IPS DF 6.9 (cell line): ENCODE measurements at regions not wholly inside any gene's neighbourhood (a gene's known extent, or its start where the extent isn't known, plus 50 kb on each side); places are given as distances from the start of the nearest gene placed in this dataset.

Experiments used
- DNase-seq: peaks from one replicate; pipeline ENCODE4 v3.0.0-alpha.2; 2013; ENCODE audit warnings: low read depth, low spot score
- H3K27ac ChIP-seq: one replicate; pipeline ENCODE4 v1.5.1; 2013; ENCODE audit warnings: low read length, control low read depth
- H3K27me3 ChIP-seq: 2 replicates; pipeline ENCODE4 v1.6.1; 2013; ENCODE audit warnings: mild to moderate bottlenecking, low read length; ENCODE audit not compliant: control insufficient read depth, insufficient read depth
- H3K36me3 ChIP-seq: 2 replicates; pipeline ENCODE4 v1.6.1; 2013; ENCODE audit warnings: low read length; ENCODE audit not compliant: control insufficient read depth, insufficient read depth
- H3K4me1 ChIP-seq: 2 replicates; pipeline ENCODE4 v1.6.1; 2013; ENCODE audit warnings: low read length; ENCODE audit not compliant: control insufficient read depth, insufficient read depth
- H3K4me3 ChIP-seq: 2 replicates; pipeline ENCODE4 v1.5.1; 2013; ENCODE audit warnings: mild to moderate bottlenecking, low read length
- H3K9me3 ChIP-seq: 2 replicates; pipeline ENCODE4 v1.6.1; 2013; ENCODE audit warnings: low read length, inconsistent platforms; ENCODE audit not compliant: control insufficient read depth, insufficient read depth
- WGBS: extraction: QIAGEN DNeasy Blood & Tissue Kit; methylation state at CpG from one replicate; pipeline ENCODE4 v1.1.7; 2013; ENCODE audit warnings: mixed read lengths, missing lambda C conversion rate; ENCODE audit not compliant: insufficient read length, insufficient coverage; 5-methylcytosine and 5-hydroxymethylcytosine counted together

GRCh38 chr9:31699836-31700235, 684.6 kb upstream of the ACO1 start:
- DNase-seq = no peak
- Histone ChIP-seq H3K27ac (no peak overlapping the region), H3K4me3 (no peak overlapping the region)

GRCh38 chr9:31700252-31701045, 684.0 kb upstream of the ACO1 start:
- H3K4me3 ChIP-seq = no peak overlapping the region
- WGBS = no CpG with 5 or more reads among the region's 3 CpGs
- H3K27me3 ChIP-seq = no peaks in the 10 kb centered on the region
- no peak overlapping the region for H3K27ac ChIP-seq
- DNase-seq = no peak
- no peaks in the 10 kb centered on the region for H3K4me1 ChIP-seq
- H3K36me3 ChIP-seq = no peaks in the 10 kb centered on the region
- H3K9me3 ChIP-seq = no peaks in the 10 kb centered on the region

More at GRCh38 chr9:31699836-31700235, 684.6 kb upstream of the ACO1 start:
- Histone ChIP-seq H3K27me3 (no peaks in the 10 kb centered on the region), H3K9me3 (no peaks in the 10 kb centered on the region), H3K36me3 (no peaks in the 10 kb centered on the region), H3K4me1 (no peaks in the 10 kb centered on the region)

GRCh38 chr9:31702957-31703356, 681.5 kb upstream of the ACO1 start:
- Histone ChIP-seq H3K27me3 (no peaks in the 10 kb centered on the region), H3K4me1 (no peaks in the 10 kb centered on the region), H3K36me3 (no peaks in the 10 kb centered on the region), H3K9me3 (no peaks in the 10 kb centered on the region), H3K27ac (no peak overlapping the region), H3K4me3 (no peak overlapping the region)
- no peak for DNase-seq
- WGBS = no CpG with 5 or more reads among the region's 1 CpG

GRCh38 chr9:31715250-31715649, 669.2 kb upstream of the ACO1 start:
- H3K36me3 ChIP-seq = no peaks in the 10 kb centered on the region
- no CpG with 5 or more reads among the region's 4 CpGs for WGBS
- H3K27me3 ChIP-seq = no peaks in the 10 kb centered on the region
- no peak for DNase-seq
- H3K4me1 ChIP-seq = no peaks in the 10 kb centered on the region
- no peak overlapping the region for H3K4me3 ChIP-seq
- no peaks in the 10 kb centered on the region for H3K9me3 ChIP-seq
- no peak overlapping the region for H3K27ac ChIP-seq

- DNase-seq = no peak
- no peaks in the 10 kb centered on the region for H3K27me3 ChIP-seq
- no CpG with 5 or more reads among the region's 4 CpGs for WGBS
- no peak overlapping the region for H3K4me3 ChIP-seq
- no peaks in the 10 kb centered on the region for H3K36me3 ChIP-seq
- H3K4me1 ChIP-seq = no peaks in the 10 kb centered on the region
- no peaks in the 10 kb centered on the region for H3K9me3 ChIP-seq
- no peak overlapping the region for H3K27ac ChIP-seq
Observed at GRCh38 chr9:31719262-31719661, 665.2 kb upstream of the ACO1 start.

GRCh38 chr9:31730398-31730797, 654.0 kb upstream of the ACO1 start:
- WGBS = no CpG with 5 or more reads among the region's 6 CpGs
- H3K27ac ChIP-seq = no peak overlapping the region
- no peaks in the 10 kb centered on the region for H3K36me3 ChIP-seq
- H3K9me3 ChIP-seq = no peaks in the 10 kb centered on the region
- no peaks in the 10 kb centered on the region for H3K27me3 ChIP-seq
- DNase-seq = no peak
- H3K4me1 ChIP-seq = no peaks in the 10 kb centered on the region
- H3K4me3 ChIP-seq = no peak overlapping the region

- Histone ChIP-seq H3K4me1 (no peaks in the 10 kb centered on the region), H3K27me3 (no peaks in the 10 kb centered on the region), H3K36me3 (no peaks in the 10 kb centered on the region), H3K27ac (no peak overlapping the region), H3K4me3 (no peak overlapping the region), H3K9me3 (no peaks in the 10 kb centered on the region)
- no CpG with 5 or more reads among the region's 3 CpGs for WGBS
- DNase-seq = no peak
Observed at GRCh38 chr9:31733166-31733565, 651.3 kb upstream of the ACO1 start.

GRCh38 chr9:31736581-31737179, 647.8 kb upstream of the ACO1 start:
- no peaks in the 10 kb centered on the region for H3K27me3 ChIP-seq
- H3K4me3 ChIP-seq = no peak overlapping the region
- no CpG with 5 or more reads among the region's 1 CpG for WGBS
- no peaks in the 10 kb centered on the region for H3K9me3 ChIP-seq
- no peak overlapping the region for H3K27ac ChIP-seq
- no peak for DNase-seq
- no peaks in the 10 kb centered on the region for H3K4me1 ChIP-seq
- H3K36me3 ChIP-seq = no peaks in the 10 kb centered on the region

- no CpG with 5 or more reads among the region's 1 CpG for WGBS
- H3K27ac ChIP-seq = no peak overlapping the region
- no peaks in the 10 kb centered on the region for H3K27me3 ChIP-seq
- no peaks in the 10 kb centered on the region for H3K4me1 ChIP-seq
- no peaks in the 10 kb centered on the region for H3K9me3 ChIP-seq
- H3K36me3 ChIP-seq = no peaks in the 10 kb centered on the region
- H3K4me3 ChIP-seq = no peak overlapping the region
- no peak for DNase-seq
Observed at GRCh38 chr9:31740705-31741104, 643.7 kb upstream of the ACO1 start.

- Histone ChIP-seq H3K9me3 (no peaks in the 10 kb centered on the region), H3K27ac (no peak overlapping the region), H3K4me1 (no peaks in the 10 kb centered on the region), H3K4me3 (no peak overlapping the region), H3K27me3 (no peaks in the 10 kb centered on the region), H3K36me3 (no peaks in the 10 kb centered on the region)
- no CpG with 5 or more reads among the region's 3 CpGs for WGBS
- DNase-seq = no peak
Observed at GRCh38 chr9:31744589-31744988, 639.9 kb upstream of the ACO1 start.

- H3K27me3 ChIP-seq = no peaks in the 10 kb centered on the region
- H3K4me1 ChIP-seq = no peaks in the 10 kb centered on the region
- no peaks in the 10 kb centered on the region for H3K9me3 ChIP-seq
- H3K4me3 ChIP-seq = no peak overlapping the region
- WGBS = no CpG with 5 or more reads among the region's 6 CpGs
- no peaks in the 10 kb centered on the region for H3K36me3 ChIP-seq
- H3K27ac ChIP-seq = no peak overlapping the region
- DNase-seq = no peak
Observed at GRCh38 chr9:31745468-31745867, 639.0 kb upstream of the ACO1 start.
